OCI-LY7 (cell line): ENCODE measurements at regions not wholly inside any gene's neighbourhood (a gene's known extent, or its start where the extent isn't known, plus 50 kb on each side); places are given as distances from the start of the nearest gene placed in this dataset.

ENCODE experiments used
- BruUV-seq: library from RNA; stranded (reverse); fragments of 400-500 nt; replicated peaks from 2 replicates; lab custom pipeline; 2021; lab: Mats Ljungman, UMichigan
- CTCF ChIA-PET: fragments of 300-600 bp; sonication (Branson Sonifier 250); formaldehyde crosslinking; loops from one replicate; lab custom pipeline; 2022; ENCODE audit warnings: antibody characterized with exemption; ENCODE audit not compliant: unreplicated experiment; lab: Charles Lee
- POLR2A ChIA-PET: fragments of 300-600 bp; sonication (Branson Sonifier 250); formaldehyde crosslinking; loops from one replicate; lab custom pipeline; 2022; ENCODE audit warnings: antibody characterized with exemption; lab: Charles Lee
- DNase-seq: peaks from one replicate; pipeline ENCODE4 v3.0.0-alpha.2; 2015; ENCODE audit warnings: low spot score
- H2AFZ ChIP-seq: fragments of 200-600 bp; sonication (generic), shearing (Covaris generic); 2 replicates; pipeline ENCODE4 v1.6.1; 2014; ENCODE audit warnings: mild to moderate bottlenecking, antibody characterized with exemption, low read length, moderate library complexity
- H3K27ac ChIP-seq: fragments of 200-600 bp; sonication (generic); 2 replicates; pipeline ENCODE4 v1.5.1; 2014; ENCODE audit warnings: mixed run types, low read depth, mild to moderate bottlenecking, moderate library complexity, low read length, inconsistent platforms; ENCODE audit not compliant: poor library complexity, severe bottlenecking
- H3K36me3 ChIP-seq: fragments of 200-600 bp; sonication (generic); 2 replicates; pipeline ENCODE4 v1.6.1; 2014; ENCODE audit warnings: mild to moderate bottlenecking, antibody characterized with exemption, low read length, moderate library complexity, mixed read lengths; ENCODE audit not compliant: insufficient read depth
- H3K4me1 ChIP-seq: fragments of 200-600 bp; sonication (generic); 2 replicates; pipeline ENCODE4 v1.5.1; 2014; ENCODE audit warnings: mild to moderate bottlenecking, low read length; ENCODE audit not compliant: insufficient read depth, poor library complexity, severe bottlenecking
- H3K4me2 ChIP-seq: fragments of 200-600 bp; sonication (generic); 2 replicates; pipeline ENCODE4 v1.6.1; 2014; ENCODE audit warnings: mild to moderate bottlenecking, low read length
- H3K4me3 ChIP-seq: fragments of 200-600 bp; sonication (generic); 2 replicates; pipeline ENCODE4 v1.5.1; 2014; ENCODE audit warnings: mild to moderate bottlenecking, low read depth, low read length; ENCODE audit not compliant: poor library complexity, severe bottlenecking
- H3K79me2 ChIP-seq: fragments of 200-600 bp; sonication (generic); 2 replicates; pipeline ENCODE4 v1.6.1; 2016; ENCODE audit warnings: low read depth, mild to moderate bottlenecking, low read length, moderate library complexity, mixed read lengths; ENCODE audit not compliant: insufficient read depth
- H3K9me2 ChIP-seq: fragments of 200-600 bp; sonication (generic); 2 replicates; pipeline ENCODE4 v1.6.1; 2016; ENCODE audit warnings: mild to moderate bottlenecking, low read length, mixed read lengths; ENCODE audit not compliant: insufficient read depth
- H3K9me3 ChIP-seq: fragments of 200-600 bp; sonication (generic); 2 replicates; pipeline ENCODE4 v1.6.1; 2014; ENCODE audit warnings: mild to moderate bottlenecking, mixed run types, low read length, mixed read lengths
- H4K20me1 ChIP-seq: fragments of 200-600 bp; sonication (generic); 2 replicates; pipeline ENCODE4 v1.6.1; 2014; ENCODE audit warnings: mild to moderate bottlenecking, antibody characterized with exemption, low read length, moderate library complexity, mixed read lengths; ENCODE audit not compliant: insufficient read depth
- CTCF ChIP-seq: fragments of 200-600 bp; sonication (generic); conservative IDR thresholded peaks from 2 replicates; pipeline ENCODE4 v1.5.1; 2014; ENCODE audit warnings: mild to moderate bottlenecking, antibody characterized with exemption, low read length, moderate library complexity, mixed read lengths
- EZH2phosphoT487 ChIP-seq: fragments of 200-600 bp; sonication (generic); IDR thresholded peaks from 2 replicates; pipeline ENCODE4 v1.6.1; 2018; ENCODE audit warnings: low read depth, borderline replicate concordance, mild to moderate bottlenecking, mixed run types, antibody characterized with exemption, low read length, moderate library complexity, mixed read lengths
- intact Hi-C: fragments of 100-400 bp; cut with micrococcal nuclease; formaldehyde crosslinking; loops from one replicate; pipeline ENCODE4 v1.10.0; 2022; ENCODE audit not compliant: unreplicated experiment

DNA sequence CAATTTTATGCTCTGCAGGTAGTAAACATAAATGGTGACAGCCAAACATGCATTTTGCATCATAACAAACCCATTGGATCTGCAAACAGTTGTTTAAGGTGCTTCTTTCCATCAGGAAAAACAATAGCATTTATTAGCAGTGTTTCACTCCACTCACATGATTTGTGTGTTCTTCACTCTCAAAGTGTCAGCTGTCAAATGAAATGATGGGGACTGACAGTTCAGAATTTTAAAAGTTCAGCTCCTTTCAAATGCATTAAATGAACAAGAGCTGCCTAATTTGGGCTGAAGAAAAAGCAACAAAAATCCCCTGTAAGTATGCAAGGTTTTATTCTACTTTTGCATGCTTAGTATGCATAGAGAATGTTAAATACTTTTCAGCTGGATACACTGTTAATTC lies 145.2 kb upstream of the CDIN1 start:
- Histone ChIP-seq H3K36me3 (no peaks in the 10 kb centered on the region), H3K9me3 (no peaks in the 10 kb centered on the region), H3K79me2 (no peaks in the 10 kb centered on the region), H3K4me3 (no peak overlapping the region), H2AFZ (no peak overlapping the region), H3K27ac (no peak overlapping the region), H3K4me1 (no peaks in the 10 kb centered on the region), H4K20me1 (no peaks in the 10 kb centered on the region), H3K9me2 (no peaks in the 10 kb centered on the region), H3K4me2 (no peak overlapping the region)
- ChIA-PET CTCF (no interaction called here), POLR2A (interaction anchor here (0.7 kb wide), 1 partner anchor 263 kb away, joined by 3 read pairs; no protein-coding TSS in a partner anchor)
- BruUV-seq, result no TSS peak
- intact Hi-C loops, result no loop called here
- DNase-seq, result no peak
- TF ChIP-seq EZH2phosphoT487 (no peak), CTCF (no peak)

DNA sequence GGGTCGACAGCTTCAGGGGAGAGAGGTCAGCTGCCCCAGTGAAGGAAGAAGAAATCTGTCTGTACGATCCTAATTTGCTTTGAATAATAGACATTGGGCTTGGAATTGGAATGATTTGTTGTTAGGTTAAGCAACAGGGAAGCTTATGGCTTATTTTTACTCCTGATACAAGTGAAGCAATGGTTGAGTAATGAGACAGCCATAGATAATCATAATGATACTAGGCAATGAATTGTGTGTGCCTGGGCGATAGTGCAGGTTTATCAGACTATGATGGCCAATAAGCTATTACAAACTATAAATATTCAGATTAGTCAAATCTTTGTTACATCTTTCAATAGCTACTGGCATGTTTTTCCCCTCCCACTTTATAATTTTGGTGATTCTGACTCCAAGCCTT lies 140.9 kb upstream of the CDIN1 start:
- H4K20me1 ChIP-seq, result no peaks in the 10 kb centered on the region
- CTCF ChIA-PET, result no interaction called here
- intact Hi-C loops, result no loop called here
- H3K36me3 ChIP-seq, result no peaks in the 10 kb centered on the region
- BruUV-seq, result no TSS peak
- H3K27ac ChIP-seq, result no peak overlapping the region
- no peaks in the 10 kb centered on the region for H3K79me2 ChIP-seq
- H2AFZ ChIP-seq, result no peak overlapping the region
- no peaks in the 10 kb centered on the region for H3K9me3 ChIP-seq
- TF ChIP-seq EZH2phosphoT487 (no peak), CTCF (no peak)
- H3K9me2 ChIP-seq, result no peaks in the 10 kb centered on the region
- POLR2A ChIA-PET, result interaction anchor here (1.0 kb wide), 1 partner anchor 11 kb away, joined by 5 read pairs; no protein-coding TSS in a partner anchor
- H3K4me3 ChIP-seq, result no peak overlapping the region
- H3K4me1 ChIP-seq, result no peaks in the 10 kb centered on the region
- H3K4me2 ChIP-seq, result no peak overlapping the region
- DNase-seq, result no peak

GRCh38 chr15:36447373-36447772 lies 132.1 kb upstream of the CDIN1 start:
- BruUV-seq, result no TSS peak
- H3K9me3 ChIP-seq, result no peaks in the 10 kb centered on the region
- intact Hi-C loops, result no loop called here

More at GRCh38 chr15:36447373-36447772, 132.1 kb upstream of the CDIN1 start:
- Histone ChIP-seq H3K4me2 (no peak overlapping the region), H4K20me1 (no peaks in the 10 kb centered on the region), H3K27ac (no peak overlapping the region), H3K79me2 (no peaks in the 10 kb centered on the region), H2AFZ (no peak overlapping the region), H3K9me2 (no peaks in the 10 kb centered on the region), H3K4me3 (no peak overlapping the region), H3K4me1 (no peaks in the 10 kb centered on the region), H3K36me3 (no peaks in the 10 kb centered on the region)
- no peak for DNase-seq
- ChIA-PET CTCF (no interaction called here), POLR2A (no interaction called here)
- no peak for TF ChIP-seq EZH2phosphoT487
- TF ChIP-seq CTCF, result no peak
